Astrocyte (in vitro differentiated cells and primary cell): ENCODE measurements at regions not wholly inside any gene's neighbourhood (a gene's known extent, or its start where the extent isn't known, plus 50 kb on each side); places are given as distances from the start of the nearest gene placed in this dataset.

Experiments
- CTCF ChIP-seq: IDR thresholded peaks from 2 replicates; pipeline ENCODE4 v1.5.1; 2011; ENCODE audit warnings: low read depth, mild to moderate bottlenecking, inconsistent platforms, low read length, moderate library complexity; ENCODE audit not compliant: insufficient read depth
- EZH2 ChIP-seq: IDR thresholded peaks from 2 replicates; pipeline ENCODE4 v1.6.1; 2012; ENCODE audit warnings: mild to moderate bottlenecking, low read length, inconsistent platforms; ENCODE audit not compliant: insufficient read depth

GRCh38 chr5:158522776-158523175 is 576.9 kb downstream of the EBF1 start:
- TF ChIP-seq CTCF (no peak), EZH2 (no peak)
